ENCODE measurements at regions not wholly inside any gene's neighbourhood (a gene's known extent, or its start where the extent isn't known, plus 50 kb on each side); places are given as distances from the start of the nearest gene placed in this dataset.

DNA sequence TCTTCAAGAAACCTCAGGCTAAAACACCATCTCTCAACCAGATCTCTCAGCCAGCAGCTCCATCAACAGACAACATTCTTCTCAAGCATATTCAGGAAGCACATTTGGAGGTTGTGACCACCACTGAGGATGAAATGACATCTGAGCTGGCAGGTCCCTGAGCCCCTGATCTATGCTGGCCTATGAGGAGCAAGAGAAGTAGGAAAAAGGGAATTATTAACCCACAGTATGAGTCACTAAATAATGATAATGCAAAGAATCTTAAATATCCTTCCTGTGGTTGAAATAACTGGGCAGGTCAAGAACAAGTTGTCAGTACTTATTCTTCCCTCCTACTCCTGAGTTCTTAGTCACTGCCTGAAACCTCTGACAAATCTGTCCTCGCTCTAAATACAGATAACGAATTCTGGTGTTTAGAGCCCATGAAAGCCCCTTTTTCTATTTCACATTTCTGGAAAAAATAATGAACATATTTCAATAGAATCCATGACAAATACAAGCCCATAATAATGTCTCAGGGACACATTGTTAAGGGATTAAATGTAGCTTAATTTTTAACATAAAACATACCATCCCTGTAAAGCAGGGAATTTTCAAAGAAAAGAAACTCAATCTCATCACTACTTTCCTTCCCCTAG lies 225.8 kb upstream of the IRS2 start:
- TF ChIP-seq POLR2AphosphoS5 (IDR thresholded peaks at IDR 0.05; ENCODE audit: low read depth, low read length) (no peak), POLR2A (IDR thresholded peaks at IDR 0.05; ENCODE audit: low read depth, low read length) (no peak)

All from GM12892 (cell line).